NCI-H345 (cell line): ENCODE measurements at regions not wholly inside any gene's neighbourhood (a gene's known extent, or its start where the extent isn't known, plus 50 kb on each side); places are given as distances from the start of the nearest gene placed in this dataset.

Experiments
- DNase-seq: peaks from one replicate; lab custom pipeline; 2025; lab: John Stamatoyannopoulos, UW

DNA sequence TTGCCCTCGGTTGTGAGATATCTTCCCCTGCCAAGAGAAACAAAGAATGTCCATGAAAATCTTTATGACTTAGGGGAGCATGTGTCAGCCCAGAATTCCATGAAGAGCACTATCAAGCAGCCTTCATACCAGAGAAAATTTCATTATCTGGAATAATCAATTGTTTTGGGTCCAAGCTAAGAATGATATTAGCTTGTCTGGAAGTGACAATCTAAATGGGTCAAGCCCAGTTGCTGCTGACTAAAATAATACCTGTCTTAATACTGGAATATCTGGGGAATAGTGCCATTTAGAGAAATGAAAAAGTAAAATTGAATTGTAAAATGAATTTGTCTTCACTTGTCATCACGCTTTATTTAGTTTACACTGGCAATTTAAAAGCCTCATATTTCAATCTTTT, 407.4 kb downstream of the PLA2G4A start:
- no peak for DNase-seq

DNA sequence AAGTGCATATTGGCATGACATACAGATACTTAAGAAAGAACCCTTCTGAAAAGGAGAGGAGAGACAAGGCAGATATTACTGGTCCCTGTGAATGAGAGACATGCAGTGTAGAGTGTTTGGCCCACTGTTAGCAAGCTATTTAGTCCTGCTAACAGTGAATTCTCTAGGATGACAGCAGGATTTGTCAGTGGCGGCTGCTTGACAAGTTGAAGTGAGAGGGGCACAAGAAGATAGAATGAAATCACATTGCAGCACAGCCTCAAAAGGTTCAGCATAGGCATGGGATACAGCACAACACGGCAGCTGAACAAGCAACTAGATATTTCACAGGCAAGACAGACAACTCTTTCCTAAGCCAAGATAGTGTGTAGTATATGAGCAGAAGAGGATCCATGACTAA, 407.9 kb downstream of the PLA2G4A start:
- no peak for DNase-seq

DNA sequence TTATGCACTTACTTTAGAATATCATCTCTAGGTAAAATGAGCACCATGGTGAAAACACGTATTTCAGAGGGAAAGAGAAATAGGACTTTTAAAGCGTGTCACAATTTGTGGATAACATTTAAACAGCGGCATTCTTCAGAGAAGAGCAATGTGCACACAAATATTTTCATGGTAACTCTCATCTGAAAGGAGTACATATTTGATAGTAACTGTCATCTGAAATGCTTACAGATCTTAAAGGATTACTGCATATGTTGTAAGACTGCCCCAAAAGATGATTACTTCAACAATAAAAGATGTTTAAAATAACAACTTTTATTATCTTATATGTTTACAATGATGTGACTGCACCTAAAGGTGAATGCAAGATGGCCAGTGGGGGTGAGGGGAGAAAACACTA, 408.8 kb downstream of the PLA2G4A start:
- DNase-seq: no peak

DNA sequence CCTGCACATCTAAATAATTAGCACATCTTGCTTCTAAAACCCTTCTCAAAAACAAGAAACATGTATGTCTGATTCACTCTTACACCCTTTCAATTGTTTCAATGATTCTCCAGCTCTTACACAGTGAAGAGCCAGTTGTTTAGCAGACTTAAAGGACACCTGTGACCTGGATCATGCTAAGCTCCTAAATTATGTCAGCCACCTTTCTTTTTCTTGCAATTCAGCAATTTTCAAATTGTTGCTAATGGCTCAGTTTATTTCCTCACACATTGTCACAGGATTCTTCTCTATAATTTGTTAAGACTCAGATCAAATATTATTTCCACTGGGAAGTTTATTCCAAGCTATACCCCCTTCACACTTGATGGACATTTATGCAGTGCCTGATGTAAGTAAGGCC, 413.2 kb downstream of the PLA2G4A start:
- no peak for DNase-seq

DNA sequence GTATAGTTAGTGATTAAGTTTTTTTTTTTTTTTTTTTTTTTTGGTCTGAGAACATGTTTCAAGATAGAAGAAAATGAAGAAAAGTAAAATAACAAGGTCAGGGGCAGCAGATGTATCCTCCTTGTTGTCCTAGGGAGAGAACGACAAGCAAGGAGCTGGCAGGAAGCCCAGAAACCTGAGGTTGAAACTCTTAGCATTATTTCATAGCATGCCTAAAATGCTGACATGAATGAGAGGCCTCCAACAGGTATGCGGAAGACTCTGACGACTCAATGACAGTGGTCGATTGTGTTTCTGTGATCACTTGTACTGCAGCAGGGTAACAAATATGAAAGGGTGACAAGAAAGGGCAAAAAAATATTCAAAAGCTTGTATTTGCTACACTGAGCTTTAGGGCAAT, 415.9 kb downstream of the PLA2G4A start:
- DNase-seq: peak; percentile 89

DNA sequence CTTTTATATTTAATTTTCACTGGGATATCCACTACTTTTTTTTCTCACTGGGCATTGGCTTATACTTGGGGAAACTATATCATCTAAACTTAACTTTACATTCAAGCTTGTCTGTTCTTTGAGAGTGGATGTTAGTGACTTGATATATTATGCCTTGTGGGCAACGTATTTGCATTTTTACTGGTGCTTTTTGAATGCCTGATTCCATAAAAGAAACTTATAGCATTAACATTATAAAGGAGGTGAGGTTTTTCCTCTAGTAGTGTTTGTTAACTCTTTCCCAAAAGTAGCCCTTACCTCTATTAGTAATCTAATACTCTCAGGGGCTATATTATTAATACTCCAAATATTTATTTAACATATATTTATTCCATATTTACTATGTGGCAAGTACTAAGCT, 416.5 kb downstream of the PLA2G4A start:
- DNase-seq: no peak

DNA sequence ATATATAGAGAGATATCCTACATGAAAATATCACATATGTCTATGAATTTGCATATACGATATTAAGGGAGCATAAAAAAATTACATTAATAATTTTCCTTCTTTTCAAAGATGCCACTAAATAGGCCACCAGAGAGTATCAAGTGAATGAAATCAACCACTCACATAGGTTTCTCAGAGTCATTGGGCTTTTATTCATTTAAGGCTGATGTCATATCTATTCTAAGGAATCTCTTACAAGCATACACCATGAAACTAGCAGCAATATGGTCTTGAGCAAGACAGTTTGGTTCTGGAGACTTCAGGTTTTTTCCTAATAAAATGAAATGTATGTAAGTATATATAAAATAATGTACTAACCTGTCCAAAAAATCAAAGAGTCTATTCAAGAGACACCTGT, 420.4 kb downstream of the PLA2G4A start:
- DNase-seq: no peak

DNA sequence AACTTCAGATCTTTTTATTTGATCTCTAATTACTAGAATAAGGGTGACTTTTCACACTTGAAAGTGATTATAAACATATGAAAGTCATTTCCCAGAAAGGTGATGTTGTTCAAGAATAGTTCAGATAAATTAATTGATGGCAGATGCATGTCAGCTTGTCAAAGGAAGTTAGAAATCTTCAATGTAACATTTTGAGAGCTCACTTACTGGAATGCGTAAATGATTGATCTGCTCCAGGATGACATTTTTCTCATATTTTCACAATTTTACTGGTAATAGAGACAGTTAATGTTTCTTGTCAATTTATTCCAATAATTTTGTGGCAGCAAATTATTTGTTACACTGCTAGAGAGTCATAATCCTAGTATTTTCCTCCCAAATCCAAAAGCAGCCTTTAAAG, 424.2 kb downstream of the PLA2G4A start:
- DNase-seq: no peak

DNA sequence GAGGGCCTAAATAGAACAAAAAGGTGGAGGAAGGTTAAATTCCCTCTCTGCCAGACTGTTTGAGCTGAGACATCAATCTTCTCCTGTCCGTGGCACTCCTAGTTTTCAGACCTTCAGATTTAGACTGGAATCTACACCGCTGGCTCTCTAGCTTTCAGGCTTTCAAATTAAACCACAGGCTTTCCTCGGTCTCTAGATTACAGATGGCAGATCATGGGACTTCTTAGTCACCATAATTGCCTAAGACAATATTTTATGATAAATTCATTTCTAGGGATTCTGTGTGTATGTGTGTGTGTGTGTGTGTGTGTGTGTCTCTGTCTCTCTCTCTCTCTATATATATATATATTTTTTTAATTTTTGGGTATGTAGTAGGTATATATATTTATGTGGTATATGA, 428.7 kb downstream of the PLA2G4A start:
- DNase-seq: no peak

DNA sequence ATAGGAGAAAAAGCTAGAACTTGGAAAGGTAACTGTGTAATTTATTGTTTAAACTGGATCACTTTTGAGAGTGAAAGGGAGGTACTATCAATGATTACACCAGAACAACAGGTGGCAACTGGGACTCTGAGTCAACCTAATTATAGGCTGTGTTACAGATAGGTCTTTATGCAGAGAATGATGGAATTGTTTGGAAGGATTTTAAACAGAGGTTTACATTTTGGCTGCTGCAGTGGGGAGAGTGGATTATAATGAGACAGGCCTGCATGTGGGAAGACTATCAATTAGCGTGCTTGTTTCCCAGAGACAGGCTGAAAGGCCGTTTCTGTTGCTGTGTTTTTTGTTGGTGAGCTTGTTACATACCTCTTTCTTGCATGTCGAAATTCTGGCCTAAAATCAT, 432.9 kb downstream of the PLA2G4A start:
- peak; percentile 85 for DNase-seq

DNA sequence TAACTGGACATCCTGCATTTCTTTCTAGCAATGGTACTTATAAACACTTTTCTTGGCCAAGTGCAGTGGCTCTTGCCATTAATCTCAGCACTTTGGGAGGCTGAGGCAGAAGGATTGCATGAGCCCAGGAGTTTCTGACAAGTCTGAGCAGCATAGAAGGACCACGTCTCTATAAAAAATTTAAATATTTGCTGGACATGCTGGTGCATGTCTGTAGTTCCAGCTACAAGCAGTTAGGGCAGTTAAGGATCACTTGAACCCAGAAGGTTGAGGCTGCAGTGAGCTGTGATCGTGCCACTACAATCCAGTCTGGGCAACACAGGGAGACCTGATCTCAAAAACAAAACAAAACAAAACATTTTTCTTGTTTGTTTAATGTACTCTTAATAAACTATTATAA, 434.0 kb downstream of the PLA2G4A start:
- peak; percentile 20 for DNase-seq

DNA sequence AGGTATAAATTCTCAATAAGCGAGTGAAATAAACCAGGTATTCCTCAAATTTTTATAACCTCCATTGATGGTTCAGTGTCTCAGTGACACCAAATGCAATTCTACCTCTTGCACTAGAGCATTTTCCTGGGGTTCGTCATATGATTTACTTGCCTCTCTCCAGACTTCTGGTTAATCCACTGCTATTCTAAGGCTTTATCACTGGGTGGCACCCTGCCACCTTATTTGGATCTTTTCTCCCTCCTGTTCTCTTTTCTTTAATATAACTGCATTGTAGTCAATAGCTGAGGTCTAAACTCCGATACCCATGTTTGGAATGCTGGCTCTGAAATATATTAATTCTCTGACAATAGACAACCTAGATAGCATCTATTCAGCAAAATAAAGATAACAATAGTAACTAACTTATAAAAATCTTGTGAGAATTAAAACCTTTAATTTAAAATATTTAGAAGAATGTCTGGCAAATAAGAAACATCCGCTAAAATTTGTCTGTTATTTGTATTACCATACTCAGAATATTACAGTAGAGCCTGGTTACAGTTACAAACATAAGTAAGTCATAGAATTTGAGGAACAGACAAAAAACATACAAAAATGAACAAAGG, 436.4 kb downstream of the PLA2G4A start:
- DNase-seq: peak; percentile 76

DNA sequence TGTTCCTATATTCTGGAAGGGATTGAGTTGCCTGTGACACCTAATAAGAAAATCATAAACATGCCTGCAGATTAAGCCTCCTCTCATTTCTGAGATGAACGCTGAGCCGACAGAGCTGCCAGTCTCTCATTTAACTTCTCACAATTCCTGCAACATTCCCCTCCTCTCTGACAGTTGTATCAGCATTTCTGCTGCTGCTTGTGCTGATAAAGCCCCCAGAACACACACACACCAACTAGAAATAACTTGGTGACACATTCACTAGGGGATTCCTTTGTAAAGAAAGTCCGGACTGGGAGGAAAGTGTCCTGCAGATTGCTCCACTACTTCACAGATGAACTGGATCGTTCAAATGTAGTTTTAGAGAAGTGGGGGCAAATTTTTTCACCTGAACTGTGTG, 437.3 kb downstream of the PLA2G4A start:
- DNase-seq: no peak

DNA sequence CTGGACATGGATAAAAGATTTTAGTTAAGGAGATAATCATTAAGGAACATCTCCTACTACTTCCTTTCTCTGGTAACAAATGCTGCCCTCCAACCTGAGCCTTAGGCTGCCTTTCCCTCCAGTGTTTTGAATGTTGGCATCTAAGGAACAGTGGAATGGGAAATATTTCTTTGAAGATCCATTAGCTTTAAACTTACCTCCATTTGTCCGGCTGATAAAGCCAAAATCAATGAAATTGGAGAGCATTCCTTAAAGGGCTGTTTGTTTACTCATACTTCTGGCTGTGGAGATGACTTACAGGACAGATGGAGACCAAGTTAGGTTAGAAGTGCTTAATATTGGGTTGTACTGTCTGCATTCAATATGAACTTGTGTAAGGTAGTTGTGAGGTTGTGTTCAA, 439.1 kb downstream of the PLA2G4A start:
- DNase-seq: no peak

DNA sequence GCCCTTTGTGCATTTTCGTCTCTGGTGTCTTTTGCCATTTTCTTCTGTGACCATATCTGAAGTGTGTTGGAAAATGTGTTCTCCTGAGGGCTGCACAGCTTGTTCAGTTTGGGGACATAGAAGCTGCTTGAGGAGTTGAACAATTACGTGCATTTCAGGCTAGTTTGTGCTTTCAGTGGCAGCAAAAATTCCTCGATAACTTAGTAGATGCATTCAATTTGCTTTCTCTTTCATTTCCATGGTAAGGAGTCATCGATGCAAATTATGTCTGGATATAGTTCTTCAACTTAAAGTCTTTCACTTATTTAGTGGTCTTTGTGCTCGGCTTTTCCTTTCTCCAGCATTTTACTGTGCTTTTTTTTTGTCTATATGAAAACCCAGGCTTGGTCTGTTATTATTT, 441.5 kb downstream of the PLA2G4A start:
- DNase-seq: no peak

DNA sequence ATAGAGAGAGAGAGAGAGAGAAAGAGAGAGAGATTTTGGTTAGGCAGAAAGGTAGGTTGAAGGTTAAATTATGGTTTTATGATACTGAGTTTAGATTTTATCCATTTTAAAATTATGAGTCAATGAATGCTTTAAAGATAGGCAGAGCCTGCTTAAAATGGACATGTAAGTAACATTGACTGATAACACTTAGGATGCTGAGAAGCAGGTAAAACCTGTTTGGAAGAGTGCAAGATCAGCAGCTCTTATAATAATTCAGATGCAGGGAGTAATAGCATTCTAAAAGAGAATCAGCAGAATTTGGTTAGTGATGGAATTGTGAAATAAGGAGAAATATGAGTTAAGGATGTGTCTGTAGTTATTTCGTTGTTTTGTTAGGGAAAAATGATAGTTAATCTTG, 446.6 kb downstream of the PLA2G4A start:
- DNase-seq: no peak

DNA sequence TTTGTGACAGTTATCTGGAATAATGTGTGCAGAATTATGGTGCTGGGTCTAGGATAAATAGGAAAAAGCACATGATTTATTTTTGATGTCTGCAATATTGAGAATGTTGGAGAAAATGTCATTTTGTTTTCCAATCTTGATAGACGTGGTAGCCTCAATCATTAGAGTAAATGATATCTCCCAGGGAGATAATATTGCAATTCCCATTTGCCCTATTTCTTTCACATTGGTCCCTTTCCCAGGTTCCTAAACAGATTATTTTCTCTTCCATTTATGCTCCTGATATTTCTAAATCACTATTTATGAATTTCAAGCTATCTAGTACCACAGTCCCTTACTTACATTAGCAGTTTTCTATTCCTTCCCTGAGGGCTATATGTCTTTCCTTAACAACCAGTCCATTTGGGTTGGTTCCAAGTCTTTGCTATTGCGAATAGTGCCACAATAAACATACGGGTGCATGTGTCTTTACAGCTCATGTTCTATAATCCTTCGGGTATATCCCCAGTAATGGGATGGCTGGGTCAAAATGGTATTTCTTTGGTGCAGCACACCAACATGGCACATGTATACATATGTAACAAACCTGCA, 447.3 kb downstream of the PLA2G4A start:
- DNase-seq: no peak

DNA sequence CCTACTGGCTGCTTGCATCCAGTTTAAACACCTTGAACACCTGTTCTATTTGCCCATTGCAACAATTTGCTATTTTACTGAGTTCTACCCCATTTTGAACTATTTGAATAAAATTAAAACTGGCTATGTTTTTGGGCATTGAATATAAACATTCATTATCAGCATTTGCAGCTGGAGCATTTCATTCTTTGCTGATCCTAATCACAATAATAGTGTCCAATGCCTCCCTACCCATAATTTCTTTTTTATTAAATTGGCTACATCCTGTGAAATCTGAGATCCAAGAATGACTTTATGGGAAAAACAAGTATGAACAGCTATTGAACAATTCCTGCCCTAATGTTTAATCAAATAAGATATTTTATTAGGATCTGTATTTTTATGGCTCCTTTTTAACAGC, 447.9 kb downstream of the PLA2G4A start:
- no peak for DNase-seq

DNA sequence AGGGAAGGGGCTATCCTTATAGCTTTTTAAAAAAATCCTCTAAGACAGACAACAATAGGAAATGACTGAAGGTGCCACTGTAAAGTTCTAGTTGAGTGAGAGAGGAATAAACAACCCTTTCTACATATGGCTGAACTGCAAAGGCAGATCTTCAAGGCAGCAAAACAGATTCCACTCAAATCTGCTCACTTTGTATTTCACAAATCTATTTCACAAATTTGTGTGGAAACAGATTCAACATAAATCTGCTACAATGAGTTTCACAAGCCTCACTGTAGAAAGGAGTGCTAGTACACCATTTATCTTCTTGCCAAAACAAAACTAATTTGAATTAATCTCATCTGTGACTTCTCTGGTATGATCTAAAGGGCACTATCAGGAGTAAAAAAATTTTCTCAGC, 451.3 kb downstream of the PLA2G4A start:
- DNase-seq: no peak

DNA sequence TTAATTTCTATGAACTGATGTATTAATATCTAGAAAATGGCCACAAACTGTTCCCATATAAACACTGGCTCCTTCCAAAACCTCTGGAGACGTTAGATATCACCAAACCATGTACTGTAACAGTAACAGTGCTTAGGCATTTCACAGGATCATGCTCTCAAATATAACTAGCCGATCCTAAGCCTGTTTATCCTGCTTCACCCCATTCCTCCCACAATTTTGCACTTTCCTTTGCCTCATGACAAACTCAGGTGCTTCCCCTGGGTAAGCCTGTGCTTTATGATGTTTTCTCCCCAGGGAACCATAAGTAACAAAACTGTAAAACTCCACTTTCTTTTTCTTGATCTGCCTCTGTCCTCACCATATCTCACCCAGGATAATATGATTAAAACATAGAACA, 452.3 kb downstream of the PLA2G4A start:
- DNase-seq: no peak

DNA sequence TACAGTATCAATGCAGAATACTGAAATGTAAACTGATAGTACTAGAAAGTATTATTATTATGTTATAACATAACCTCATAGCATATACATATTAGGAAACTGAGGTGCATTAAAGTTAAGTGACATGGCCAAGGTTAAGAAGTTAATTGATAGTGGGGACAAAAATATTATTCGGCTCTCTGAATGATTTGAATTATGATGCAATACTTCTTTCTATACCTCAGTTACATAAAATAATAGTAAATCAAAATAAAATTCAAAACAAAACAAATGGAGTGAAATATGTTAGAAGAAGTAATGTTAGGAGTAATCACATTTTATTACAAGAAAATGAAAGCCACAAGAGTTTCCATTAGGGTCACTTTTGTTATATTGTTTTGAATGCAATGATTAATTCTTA, 455.2 kb downstream of the PLA2G4A start:
- DNase-seq: no peak

DNA sequence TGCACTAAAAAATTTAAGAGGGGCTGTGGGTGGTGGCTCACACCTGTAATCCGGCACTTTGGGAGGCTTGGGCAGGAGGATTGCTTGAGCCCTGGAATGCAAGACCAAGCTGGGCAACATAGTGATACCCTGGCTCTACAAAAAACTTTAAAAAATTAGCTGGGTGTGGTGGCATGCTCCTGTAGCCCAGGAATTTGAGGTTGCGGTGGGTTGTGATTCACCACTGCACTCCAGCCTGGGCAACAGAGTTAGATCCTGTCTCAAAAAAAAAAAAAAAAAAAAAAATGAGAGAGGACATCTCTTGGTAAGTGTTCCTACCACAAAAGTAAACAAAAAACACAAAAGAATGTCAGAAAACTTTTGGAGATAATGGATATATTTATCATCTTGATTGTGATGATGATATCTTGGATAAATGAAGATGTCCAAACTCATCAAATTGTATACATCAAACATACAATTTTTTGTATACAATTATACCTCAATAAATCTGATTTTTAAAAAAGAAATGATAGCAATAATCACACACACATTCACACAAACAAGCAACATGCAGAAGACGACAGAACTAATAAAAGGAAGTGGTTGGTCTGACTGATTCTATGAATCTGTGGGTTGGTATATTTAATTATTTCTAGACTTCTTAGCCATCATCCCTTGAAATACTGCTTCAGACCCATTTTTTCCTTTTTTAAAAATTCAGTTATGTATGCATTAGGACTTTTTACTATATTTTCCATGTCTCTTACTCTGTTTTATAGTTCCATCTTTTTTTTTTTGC, 465.9 kb downstream of the PLA2G4A start:
- DNase-seq: no peak

DNA sequence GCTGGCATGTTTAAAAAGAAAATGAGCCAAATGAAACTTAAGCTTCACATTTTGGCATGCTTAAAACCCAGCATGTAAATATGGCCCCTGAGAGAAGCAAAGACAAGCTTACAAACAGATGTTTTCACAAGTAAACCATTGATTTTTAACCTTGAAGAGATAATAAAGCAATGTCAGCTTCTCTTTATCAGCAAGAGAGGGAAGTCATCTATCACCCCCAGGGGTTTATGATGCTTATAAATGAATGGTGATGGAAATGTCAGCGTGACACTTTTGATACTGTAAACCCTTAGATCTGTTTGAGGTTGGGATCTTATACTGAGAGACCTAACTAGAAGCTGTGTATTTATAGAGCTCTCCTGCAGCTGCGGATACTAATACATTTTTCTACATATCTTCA, 471.3 kb downstream of the PLA2G4A start:
- peak; percentile 77 for DNase-seq
